ENCODE measurements at regions not wholly inside any gene's neighbourhood (a gene's known extent, or its start where the extent isn't known, plus 50 kb on each side); places are given as distances from the start of the nearest gene placed in this dataset.

DNA sequence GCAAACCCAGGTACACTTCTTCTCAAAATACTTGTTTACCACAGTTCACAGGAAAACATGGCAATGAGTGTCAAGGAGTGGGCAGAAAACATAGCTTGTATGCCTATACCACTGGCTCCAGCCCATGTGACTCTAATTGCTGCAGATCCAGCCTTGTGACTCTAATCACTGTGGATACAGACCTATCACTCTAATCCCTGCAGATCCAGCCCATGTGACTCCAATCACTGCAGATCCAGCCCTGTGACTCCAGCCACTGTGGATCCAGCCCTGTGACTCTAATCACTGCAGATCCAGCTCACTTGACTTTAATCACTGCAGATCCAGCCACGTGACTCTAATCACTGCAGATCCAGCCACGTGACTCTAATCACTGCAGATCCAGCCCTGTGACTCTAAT, 366.3 kb upstream of the IRX4 start:
- no peak for DNase-seq (ENCODE audit: low read depth in 2 of 2)

GRCh38 chr5:2242539-2242938, 359.8 kb upstream of the IRX4 start:
- no peak for DNase-seq (ENCODE audit: low read depth in 2 of 2)

GRCh38 chr5:2241842-2242241, 359.1 kb upstream of the IRX4 start:
- no peak for DNase-seq (ENCODE audit: low read depth in 2 of 2)

- DNase-seq (ENCODE audit: low read depth in 2 of 2): no peak
Measured at GRCh38 chr5:2240118-2240904, 357.6 kb upstream of the IRX4 start.

DNA sequence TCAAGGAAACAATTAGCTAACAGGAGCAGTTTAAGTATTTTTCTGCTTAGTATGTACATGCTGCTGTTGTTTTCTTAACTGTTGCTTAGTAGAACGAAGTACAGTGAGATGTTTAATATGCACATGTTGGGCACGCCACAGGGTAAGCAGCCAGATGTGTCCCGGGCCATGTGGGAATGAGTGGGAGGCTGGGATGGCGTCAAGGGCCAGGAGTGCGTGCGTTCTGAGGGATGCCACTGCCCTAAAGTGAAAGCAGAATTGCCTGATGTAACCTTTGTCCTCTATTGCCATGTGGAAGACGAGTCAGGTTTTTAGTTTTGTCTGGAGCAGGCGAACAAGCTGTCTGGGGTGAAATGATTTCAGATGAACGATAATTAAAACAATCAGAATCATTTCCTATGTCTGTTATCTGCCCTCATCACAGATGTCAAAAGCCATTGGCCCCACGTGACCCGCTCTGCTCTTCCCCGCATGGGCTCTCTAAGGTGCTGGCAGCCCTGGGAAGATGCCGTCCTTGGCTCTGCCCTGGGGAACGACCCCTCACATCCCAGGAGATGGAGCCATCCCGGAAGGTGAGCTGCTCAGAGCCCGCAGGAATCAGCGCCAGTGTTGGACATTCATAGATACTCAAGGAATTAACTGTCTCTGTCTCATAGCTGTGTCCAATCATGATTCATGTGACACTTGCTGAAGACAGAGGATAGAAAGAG, 356.6 kb upstream of the IRX4 start:
- DNase-seq (ENCODE audit: low read depth in 2 of 2): no peak

- DNase-seq (ENCODE audit: low read depth in 2 of 2): no peak
Measured at GRCh38 chr5:2238732-2239131, 356.0 kb upstream of the IRX4 start.

- DNase-seq (ENCODE audit: low read depth in 2 of 2): no peak
Measured at GRCh38 chr5:2227433-2227832, 344.7 kb upstream of the IRX4 start.

DNA sequence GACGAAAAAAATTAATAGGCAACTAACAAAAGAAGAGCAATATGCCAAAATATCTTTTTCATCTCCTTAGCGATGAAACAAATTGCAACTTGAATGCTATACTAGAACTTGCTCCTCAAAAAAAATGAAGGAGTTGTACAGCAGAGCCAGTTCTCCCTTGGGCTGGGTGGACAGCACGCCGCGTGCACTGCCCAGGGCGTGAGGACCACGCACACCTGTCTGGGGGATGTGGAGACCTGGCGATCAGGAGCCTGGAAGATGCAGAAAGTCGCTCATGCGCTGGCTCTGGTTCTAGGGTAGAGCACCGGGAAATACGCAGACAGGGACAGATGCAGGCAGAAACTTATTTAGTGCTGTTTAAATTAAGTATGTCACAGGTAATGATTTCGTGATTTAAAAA, 342.0 kb upstream of the IRX4 start:
- no peak for DNase-seq (ENCODE audit: low read depth in 2 of 2)

DNA sequence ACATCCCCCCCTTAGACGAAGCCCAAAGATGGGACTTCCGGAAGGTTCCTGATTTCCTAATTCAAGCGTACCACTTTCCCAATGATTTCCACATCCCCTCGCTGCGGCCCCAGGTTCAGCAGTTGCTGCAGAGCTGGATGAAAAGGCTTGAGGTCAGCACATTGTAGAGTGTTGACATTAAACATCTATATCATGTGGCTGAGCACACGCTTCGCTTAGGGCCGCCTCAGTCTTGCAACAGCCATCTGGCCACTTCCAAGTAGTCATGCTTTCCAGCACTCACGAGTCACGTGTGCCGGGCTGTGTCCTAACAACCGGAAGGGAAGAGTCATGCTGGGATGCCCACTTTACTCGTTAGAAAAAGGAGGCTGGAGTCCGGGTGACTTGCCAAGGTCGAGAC, 340.6 kb upstream of the IRX4 start:
- no peak for DNase-seq (ENCODE audit: low read depth in 2 of 2)

- DNase-seq (ENCODE audit: low read depth in 2 of 2): no peak
Measured at GRCh38 chr5:2222246-2222992, 339.7 kb upstream of the IRX4 start.

- DNase-seq (ENCODE audit: low read depth in 2 of 2): no peak
Measured at GRCh38 chr5:2221450-2221849, 338.7 kb upstream of the IRX4 start.

- DNase-seq (ENCODE audit: low read depth in 2 of 2): no peak
Measured at GRCh38 chr5:2220741-2221140, 338.0 kb upstream of the IRX4 start.

GRCh38 chr5:2219149-2219776, 336.5 kb upstream of the IRX4 start:
- no peak for DNase-seq (ENCODE audit: low read depth in 2 of 2)

DNA sequence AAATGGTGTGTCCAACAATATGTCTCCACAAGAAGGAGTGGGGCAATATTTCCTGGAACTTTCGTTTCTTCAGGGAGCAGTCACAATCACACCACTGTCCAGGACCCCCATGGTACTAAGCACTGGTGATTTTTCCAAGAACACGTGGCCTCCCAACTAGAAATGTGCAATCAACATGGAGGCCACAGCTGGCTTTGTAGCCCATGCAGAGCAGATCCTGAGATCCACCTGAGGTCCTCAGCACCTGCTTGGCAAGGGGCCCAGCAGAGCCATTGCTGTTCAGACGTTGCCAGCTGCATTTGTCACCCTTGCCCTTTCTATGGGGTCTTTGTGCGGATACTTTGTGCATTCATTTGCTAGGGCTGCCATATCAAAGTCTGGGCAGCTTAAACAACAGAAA, 334.5 kb upstream of the IRX4 start:
- no peak for DNase-seq (ENCODE audit: low read depth in 2 of 2)

DNA sequence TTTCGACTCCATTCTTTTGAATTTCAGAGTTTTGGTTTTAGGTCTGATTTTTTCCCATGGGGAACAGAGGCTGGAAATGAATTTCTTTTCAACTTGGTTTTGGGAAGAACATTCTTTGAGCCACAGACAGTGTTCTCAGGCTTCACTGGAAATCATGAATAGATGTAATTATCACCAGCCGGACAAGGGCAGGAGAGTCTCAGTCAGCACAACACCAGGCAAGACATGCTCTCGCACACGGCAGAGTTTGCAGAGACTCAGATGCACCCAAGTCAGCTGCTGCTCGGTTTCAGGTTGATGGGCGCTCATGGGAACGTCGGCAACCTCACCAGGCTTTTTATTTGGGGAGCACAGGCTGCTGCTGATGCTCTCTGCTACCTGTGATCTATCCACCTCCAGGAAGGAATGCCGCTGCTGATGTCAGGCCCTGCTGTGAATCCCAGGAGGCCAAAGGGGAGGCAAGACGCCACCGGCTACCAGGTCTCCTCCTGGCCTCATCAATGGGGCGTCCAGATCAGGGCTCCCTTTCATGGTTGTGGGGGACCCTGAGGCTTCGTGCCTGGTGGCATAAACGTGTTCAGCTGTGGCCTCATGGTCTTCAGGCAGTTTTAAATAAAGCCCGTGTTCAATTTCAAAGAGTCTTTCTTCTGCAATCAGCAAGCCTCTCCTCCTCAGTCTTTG, 332.3 kb upstream of the IRX4 start:
- no peak for DNase-seq (ENCODE audit: low read depth in 2 of 2)

DNA sequence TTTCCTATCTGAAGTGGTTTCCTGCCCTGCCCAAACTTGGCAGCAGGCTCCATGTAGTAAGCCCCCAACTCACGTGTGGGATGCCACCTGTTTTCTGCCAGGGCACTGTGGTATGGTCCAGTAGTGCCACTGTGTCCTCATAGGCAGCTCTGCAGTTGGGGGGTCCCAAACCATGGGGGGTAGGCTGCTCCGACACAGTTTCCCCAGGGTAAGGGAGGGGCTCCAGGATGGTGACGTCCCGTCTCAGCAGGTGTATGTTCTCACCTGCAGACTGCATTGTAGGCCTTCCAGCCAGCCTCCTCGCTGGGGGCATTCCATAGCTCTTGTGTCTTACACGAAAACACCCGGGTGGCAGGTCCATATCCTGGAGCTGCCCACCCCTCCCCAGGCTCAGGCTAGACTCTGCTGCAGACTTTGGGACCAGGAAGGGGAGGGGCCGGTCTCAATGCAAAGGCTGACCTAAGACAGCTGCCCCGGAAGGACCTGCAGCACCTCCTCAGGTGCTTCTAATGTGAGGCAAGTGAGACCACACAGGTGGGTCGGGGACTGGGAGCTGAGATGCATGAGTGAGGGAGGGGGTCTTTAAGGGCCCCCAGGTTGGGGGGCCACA, 330.5 kb upstream of the IRX4 start:
- no peak for DNase-seq (ENCODE audit: low read depth in 2 of 2)

- DNase-seq (ENCODE audit: low read depth in 2 of 2): no peak
Measured at GRCh38 chr5:2212481-2212880, 329.8 kb upstream of the IRX4 start.

DNA sequence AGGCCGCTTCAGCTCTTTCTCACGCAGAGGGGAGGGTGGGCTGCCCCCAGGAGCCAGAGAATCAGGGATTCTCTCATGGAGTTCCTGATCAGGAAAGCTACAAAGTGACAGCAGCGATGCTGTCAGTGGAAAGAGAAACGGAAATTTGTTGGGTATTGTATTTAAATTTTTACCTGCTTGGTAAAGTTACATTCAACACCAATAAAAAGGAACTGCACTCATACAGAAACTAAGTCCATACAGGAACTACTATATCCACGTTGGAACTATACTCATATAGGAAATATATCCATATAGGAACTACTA, 325.5 kb upstream of the IRX4 start:
- DNase-seq (ENCODE audit: low read depth in 2 of 2): no peak

- no peak for DNase-seq (ENCODE audit: low read depth in 2 of 2)
Measured at GRCh38 chr5:2207416-2208238, 324.9 kb upstream of the IRX4 start.

- DNase-seq (ENCODE audit: low read depth in 2 of 2): no peak
Measured at GRCh38 chr5:2207109-2207399, 324.3 kb upstream of the IRX4 start.

All from dermis microvascular lymphatic vessel endothelial cell (primary cell).